Activated CD4-positive, alpha-beta T cell treated with anti-CD3 and anti-CD28 coated beads, Interleukin-10, Interleukin-2, amounts not matched to agents 100 ng/mL and 50 ng/mL, durations not matched to agents 16 hours and 8 hours (primary cell): ENCODE measurements at regions not wholly inside any gene's neighbourhood (a gene's known extent, or its start where the extent isn't known, plus 50 kb on each side); places are given as distances from the start of the nearest gene placed in this dataset.
"Not testable (repeated sequence)": the region's sequence is repeated elsewhere in the genome, so short reads cannot be mapped to it uniquely, and the experiment has no call there.

Experiments used
- DNase-seq: peaks from one replicate; pipeline ENCODE4 v3.0.0-alpha.2; 2020

DNA sequence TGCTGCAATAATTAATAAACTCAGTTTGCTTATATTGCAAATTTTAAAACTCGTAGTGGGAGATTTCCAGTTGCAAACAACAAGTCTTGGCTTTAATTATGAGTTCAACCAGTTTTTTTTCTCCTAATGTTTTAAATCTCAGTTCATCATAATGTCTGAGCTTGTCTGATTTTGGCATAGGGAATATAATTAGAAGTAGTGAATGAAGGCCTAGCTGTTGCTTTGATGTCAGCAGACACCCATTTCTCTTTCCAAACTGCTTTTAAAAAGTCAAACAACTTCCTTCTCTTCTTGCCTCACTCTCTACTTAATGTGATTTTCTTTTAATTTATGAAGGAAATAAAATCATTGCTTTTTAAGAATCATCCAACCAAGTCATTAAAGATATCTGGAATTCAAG lies 1462.1 kb downstream of the DPP10 start:
- no peak for DNase-seq

DNA sequence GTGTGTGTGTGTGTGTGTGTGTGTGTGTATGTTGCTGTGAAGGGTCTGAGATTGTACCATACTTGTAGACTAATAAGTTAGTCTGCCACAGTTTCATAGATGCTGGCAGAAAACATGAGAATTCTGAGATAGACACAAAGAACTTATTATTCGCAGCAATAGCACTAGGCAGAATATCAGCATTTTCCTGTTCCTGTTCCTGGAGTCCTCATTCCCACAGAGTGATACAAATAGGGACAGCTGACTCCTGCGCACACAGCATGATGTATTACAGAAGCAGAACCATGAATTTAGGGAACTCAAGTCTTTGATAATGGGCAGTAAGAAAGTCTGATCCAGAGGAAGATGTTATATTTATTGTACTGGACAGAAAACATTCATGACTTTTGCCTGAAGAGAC lies 1466.3 kb downstream of the DPP10 start:
- no peak for DNase-seq

DNA sequence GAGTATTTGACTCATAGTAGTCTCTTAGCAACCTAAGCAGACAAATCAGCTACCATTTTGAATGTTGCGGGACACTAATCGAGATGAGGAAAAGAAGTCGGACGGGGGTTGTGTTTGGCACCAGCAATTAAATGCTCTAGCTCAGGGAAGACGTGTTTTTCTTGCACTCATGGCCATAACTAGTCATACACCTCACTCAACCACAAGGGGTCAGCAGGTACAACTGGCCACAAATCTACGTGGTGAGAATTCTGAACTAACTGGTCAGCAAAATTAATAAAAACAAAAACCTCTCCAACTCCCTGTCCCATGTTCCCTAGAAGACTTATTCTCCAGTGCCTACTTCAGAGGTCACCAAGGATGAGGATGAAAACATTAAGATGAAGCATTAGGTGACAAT lies 1467.8 kb downstream of the DPP10 start:
- no peak for DNase-seq

DNA sequence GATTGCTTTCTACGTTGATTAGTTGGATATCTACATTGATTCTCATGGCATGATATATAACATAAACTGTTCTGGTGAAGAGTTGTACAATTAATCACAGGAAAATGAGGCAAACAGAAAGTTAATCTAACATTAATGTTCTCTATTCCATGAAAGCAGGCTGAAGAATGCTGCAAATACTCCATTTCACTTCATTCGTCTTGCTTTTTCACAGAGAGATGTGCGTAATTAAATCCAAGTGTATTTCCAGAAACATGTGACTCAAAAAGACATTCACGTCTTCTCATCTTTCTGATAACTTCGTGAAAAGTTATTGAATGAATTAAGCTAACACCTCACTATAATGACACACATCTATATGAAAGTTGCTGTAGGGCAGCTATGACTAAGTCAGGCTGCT lies 1471.5 kb downstream of the DPP10 start:
- DNase-seq = no peak

- no peak for DNase-seq
Measured at GRCh38 chr2:115921541-115921940, 1479.1 kb downstream of the DPP10 start.

DNA sequence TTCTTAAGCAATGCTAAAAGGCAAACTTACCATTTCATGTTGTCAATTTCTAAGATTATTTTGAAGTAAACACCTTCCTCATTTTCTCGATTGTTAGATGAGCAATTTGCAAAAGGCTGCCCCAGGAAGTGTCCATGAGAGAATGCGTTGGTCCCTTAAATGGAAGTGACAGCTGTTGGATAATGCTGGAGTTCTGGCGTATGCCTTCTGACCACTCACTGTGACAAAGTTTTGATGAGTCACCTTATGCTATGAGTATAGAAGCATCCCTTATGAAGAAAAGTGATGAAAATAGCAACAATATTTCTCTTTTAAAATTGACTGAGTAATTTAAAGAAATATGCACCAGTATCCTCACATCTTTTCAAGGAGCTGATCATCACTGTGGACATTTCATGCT lies 1497.5 kb downstream of the DPP10 start:
- DNase-seq = no peak

- no peak for DNase-seq
Measured at GRCh38 chr2:115942800-115943199, 1500.4 kb downstream of the DPP10 start.

- DNase-seq = no peak
Measured at GRCh38 chr2:115946341-115946740, 1503.9 kb downstream of the DPP10 start.

GRCh38 chr2:115946891-115947290 lies 1504.5 kb downstream of the DPP10 start:
- DNase-seq = no peak

GRCh38 chr2:115976916-115977315 lies 1534.5 kb downstream of the DPP10 start:
- no peak for DNase-seq

GRCh38 chr2:115999039-115999438 lies 1556.6 kb downstream of the DPP10 start:
- DNase-seq = no peak

- DNase-seq = no peak
Measured at GRCh38 chr2:116023026-116023425, 1580.6 kb downstream of the DPP10 start.

DNA sequence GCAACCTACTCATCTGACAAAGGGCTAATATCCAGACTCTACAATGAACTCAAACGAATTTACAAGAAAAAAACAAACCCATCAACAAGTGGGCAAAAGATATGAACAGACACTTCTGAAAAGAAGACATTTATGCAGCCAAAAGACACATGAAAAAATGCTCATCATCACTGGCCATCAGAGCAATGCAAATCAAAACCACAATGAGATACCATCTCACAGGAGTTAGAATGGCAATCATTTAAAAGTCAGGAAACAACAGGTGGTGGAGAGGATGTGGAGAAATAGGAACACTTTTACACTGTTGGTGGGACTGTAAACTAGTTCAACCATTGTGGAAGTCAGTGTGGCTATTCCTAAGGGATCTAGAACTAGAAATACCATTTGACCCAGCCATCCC lies 1596.3 kb downstream of the DPP10 start:
- not testable (repeated sequence) for DNase-seq

- DNase-seq = no peak
Measured at GRCh38 chr2:116042530-116042929, 1600.1 kb downstream of the DPP10 start.

GRCh38 chr2:116057538-116057937 lies 1615.1 kb downstream of the DPP10 start:
- no peak for DNase-seq

GRCh38 chr2:116061023-116061422 lies 1618.6 kb downstream of the DPP10 start:
- DNase-seq = no peak

DNA sequence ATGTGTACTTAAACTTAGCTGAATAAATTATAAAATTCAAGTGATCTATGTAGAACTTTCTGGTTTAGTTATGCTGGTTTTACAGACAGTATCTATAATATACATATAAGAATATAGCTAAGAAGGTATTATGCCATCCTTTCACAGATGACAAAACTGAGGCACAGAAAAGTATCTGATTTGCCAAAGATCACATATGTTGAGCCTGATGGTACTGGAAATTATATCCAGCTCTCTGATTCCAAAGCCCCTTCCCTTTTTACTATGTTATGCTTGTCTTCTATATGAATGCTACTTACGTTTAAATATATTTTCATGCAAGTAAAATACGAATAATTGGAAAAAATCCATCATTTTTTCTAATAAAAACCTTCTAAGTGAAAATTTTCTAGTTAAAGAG lies 1631.3 kb downstream of the DPP10 start:
- no peak for DNase-seq

DNA sequence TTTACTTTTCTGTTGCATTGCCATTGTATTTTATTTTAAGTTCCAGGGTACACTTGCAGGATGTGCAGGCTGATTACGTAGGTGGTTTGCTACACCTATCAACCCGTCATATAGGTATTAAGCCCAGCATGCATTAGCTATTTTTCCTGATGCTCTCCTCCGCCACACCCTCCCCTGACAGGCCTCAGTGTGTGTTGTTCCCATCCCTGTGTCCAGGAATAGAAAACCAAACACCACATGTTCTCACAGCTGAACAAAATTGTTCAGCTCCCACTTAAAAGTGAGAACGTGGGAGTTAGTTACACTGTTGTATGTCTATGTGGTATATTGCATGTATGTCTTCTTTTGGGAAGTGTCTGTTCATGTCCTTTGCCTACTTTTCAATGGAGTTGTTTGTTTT lies 1631.7 kb downstream of the DPP10 start:
- DNase-seq = no peak

GRCh38 chr2:116088236-116088635 lies 1645.8 kb downstream of the DPP10 start:
- no peak for DNase-seq

GRCh38 chr2:116094196-116094595 lies 1651.8 kb downstream of the DPP10 start:
- no peak for DNase-seq

- DNase-seq = no peak
Measured at GRCh38 chr2:116095636-116096035, 1653.2 kb downstream of the DPP10 start.

GRCh38 chr2:116098049-116098448 lies 1655.6 kb downstream of the DPP10 start:
- DNase-seq = no peak

GRCh38 chr2:116109471-116109870 lies 1667.0 kb downstream of the DPP10 start:
- DNase-seq = no peak

GRCh38 chr2:116117845-116118244 lies 1675.4 kb downstream of the DPP10 start:
- no peak for DNase-seq

GRCh38 chr2:116132833-116133232 lies 1681.7 kb upstream of the DDX18 start:
- no peak for DNase-seq

- no peak for DNase-seq
Measured at GRCh38 chr2:116133381-116133942, 1681.0 kb upstream of the DDX18 start.
